ENCODE measurements at regions not wholly inside any gene's neighbourhood (a gene's known extent, or its start where the extent isn't known, plus 50 kb on each side); places are given as distances from the start of the nearest gene placed in this dataset.

GRCh38 chr10:71059943-71060342 lies 152.4 kb upstream of the UNC5B start:
- Mint-ChIP-seq H3K9me3 (peaks cover 3% of the 10 kb centered on the region), H3K27me3 (ENCODE audit: low read depth) (peaks cover 14% of the 10 kb centered on the region), H3K36me3 (ENCODE audit: low read depth) (no peaks in the 10 kb centered on the region), H3K4me3 (no peak overlapping the region), H3K27ac (no peak overlapping the region), H3K4me1 (peaks cover 26% of the 10 kb centered on the region)
- TF ChIP-seq CTCF (IDR thresholded peaks at IDR 0.05; ENCODE audit: unreplicated experiment in 3 of 3), result no peak

- Mint-ChIP-seq H3K9me3 (peaks cover 3% of the 10 kb centered on the region), H3K36me3 (ENCODE audit: low read depth) (no peaks in the 10 kb centered on the region), H3K4me1 (peaks cover 26% of the 10 kb centered on the region), H3K27me3 (ENCODE audit: low read depth) (peaks cover 14% of the 10 kb centered on the region), H3K4me3 (no peak overlapping the region), H3K27ac (peak overlapping the region in 1 of 3 experiments; percentile 16)
- TF ChIP-seq CTCF (IDR thresholded peaks at IDR 0.05; ENCODE audit: unreplicated experiment in 3 of 3), result no peak
Observed at GRCh38 chr10:71060476-71061426, 151.6 kb upstream of the UNC5B start.

GRCh38 chr10:71061472-71061871 lies 150.9 kb upstream of the UNC5B start:
- peaks cover 26% of the 10 kb centered on the region for H3K4me1 Mint-ChIP-seq
- no peak overlapping the region for H3K27ac Mint-ChIP-seq
- peaks cover 3% of the 10 kb centered on the region for H3K9me3 Mint-ChIP-seq
- H3K27me3 Mint-ChIP-seq (ENCODE audit: low read depth), result peaks cover 14% of the 10 kb centered on the region
- no peak overlapping the region for H3K4me3 Mint-ChIP-seq
- TF ChIP-seq CTCF (IDR thresholded peaks at IDR 0.05; ENCODE audit: unreplicated experiment in 3 of 3), result no peak
- no peaks in the 10 kb centered on the region for H3K36me3 Mint-ChIP-seq (ENCODE audit: low read depth)

GRCh38 chr10:71062156-71062555 lies 150.2 kb upstream of the UNC5B start:
- no peak overlapping the region for H3K4me3 Mint-ChIP-seq
- peaks cover 3% of the 10 kb centered on the region for H3K9me3 Mint-ChIP-seq
- no peaks in the 10 kb centered on the region for H3K36me3 Mint-ChIP-seq (ENCODE audit: low read depth)
- no peak for TF ChIP-seq CTCF (IDR thresholded peaks at IDR 0.05; ENCODE audit: unreplicated experiment in 3 of 3)
- peaks cover 14% of the 10 kb centered on the region for H3K27me3 Mint-ChIP-seq (ENCODE audit: low read depth)
- H3K4me1 Mint-ChIP-seq, result peaks cover 32% of the 10 kb centered on the region
- H3K27ac Mint-ChIP-seq, result no peak overlapping the region

GRCh38 chr10:71063401-71063800 lies 149.0 kb upstream of the UNC5B start:
- H3K36me3 Mint-ChIP-seq (ENCODE audit: low read depth), result no peaks in the 10 kb centered on the region
- no peaks in the 10 kb centered on the region for H3K9me3 Mint-ChIP-seq
- no peak overlapping the region for H3K4me3 Mint-ChIP-seq
- peaks cover 14% of the 10 kb centered on the region for H3K27me3 Mint-ChIP-seq (ENCODE audit: low read depth)
- H3K27ac Mint-ChIP-seq, result peak overlapping the region; percentile 43 to 85 (median 50)
- peaks cover 33% of the 10 kb centered on the region for H3K4me1 Mint-ChIP-seq
- no peak for TF ChIP-seq CTCF (IDR thresholded peaks at IDR 0.05; ENCODE audit: unreplicated experiment in 3 of 3)
